Neuron (in vitro differentiated cells): ENCODE measurements at regions not wholly inside any gene's neighbourhood (a gene's known extent, or its start where the extent isn't known, plus 50 kb on each side); places are given as distances from the start of the nearest gene placed in this dataset.

ENCODE experiments used
- H2AFZ ChIP-seq: one replicate; pipeline ENCODE4 v1.6.1; 2013; ENCODE audit warnings: low read depth, mild to moderate bottlenecking, inconsistent platforms, low read length, moderate library complexity
- H3K27me3 ChIP-seq: one replicate; pipeline ENCODE4 v1.6.1; 2013; ENCODE audit warnings: low read length; ENCODE audit not compliant: insufficient read depth
- H3K36me3 ChIP-seq: one replicate; pipeline ENCODE4 v1.6.1; 2013; ENCODE audit warnings: low read length; ENCODE audit not compliant: insufficient read depth
- H3K4me1 ChIP-seq: one replicate; pipeline ENCODE4 v1.6.1; 2013; ENCODE audit warnings: low read length; ENCODE audit not compliant: insufficient read depth
- H3K4me3 ChIP-seq: 2 replicates; pipeline ENCODE4 v1.5.1; 2013; ENCODE audit warnings: mild to moderate bottlenecking, low read length, moderate library complexity
- H3K9me3 ChIP-seq: one replicate; pipeline ENCODE4 v1.6.1; 2013; ENCODE audit warnings: low read length

DNA sequence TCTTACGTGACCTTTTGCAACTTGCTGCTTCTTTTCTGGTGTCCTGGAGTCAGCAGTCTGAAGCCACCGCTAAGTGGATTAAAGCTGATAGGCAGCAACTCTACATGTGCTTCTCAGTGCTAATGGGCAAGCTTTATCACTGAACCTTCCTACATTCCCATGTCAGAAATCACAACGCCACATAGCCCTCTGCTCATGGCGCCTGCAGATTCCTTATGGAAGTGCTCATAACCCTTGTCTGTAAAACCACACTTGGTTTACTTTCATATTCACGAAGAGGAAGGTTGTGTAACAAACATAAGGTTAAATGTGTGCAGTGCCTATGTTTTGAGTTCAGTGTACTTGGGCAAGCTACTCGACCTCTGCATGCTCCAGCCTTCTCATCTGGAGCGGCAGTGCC, 319.8 kb downstream of the FBXO15 start:
- H3K27me3 ChIP-seq = no peaks in the 10 kb centered on the region
- H3K9me3 ChIP-seq = no peaks in the 10 kb centered on the region
- H3K36me3 ChIP-seq = no peaks in the 10 kb centered on the region
- H3K4me3 ChIP-seq = no peak overlapping the region
- no peaks in the 10 kb centered on the region for H3K4me1 ChIP-seq
- H2AFZ ChIP-seq = no peak overlapping the region

GRCh38 chr18:73826098-73826497, 321.5 kb downstream of the FBXO15 start:
- Histone ChIP-seq H3K36me3 (no peaks in the 10 kb centered on the region), H3K9me3 (no peaks in the 10 kb centered on the region), H3K27me3 (no peaks in the 10 kb centered on the region), H3K4me1 (no peaks in the 10 kb centered on the region), H2AFZ (no peak overlapping the region), H3K4me3 (no peak overlapping the region)

GRCh38 chr18:73824671-73825070, 323.0 kb downstream of the FBXO15 start:
- Histone ChIP-seq H3K27me3 (no peaks in the 10 kb centered on the region), H3K4me1 (no peaks in the 10 kb centered on the region), H2AFZ (no peak overlapping the region), H3K36me3 (no peaks in the 10 kb centered on the region), H3K4me3 (no peak overlapping the region), H3K9me3 (no peaks in the 10 kb centered on the region)

GRCh38 chr18:73812423-73812822, 335.2 kb downstream of the FBXO15 start:
- H3K4me1 ChIP-seq = no peaks in the 10 kb centered on the region
- H2AFZ ChIP-seq = no peak overlapping the region
- no peak overlapping the region for H3K4me3 ChIP-seq
- no peaks in the 10 kb centered on the region for H3K27me3 ChIP-seq
- H3K9me3 ChIP-seq = no peaks in the 10 kb centered on the region
- no peaks in the 10 kb centered on the region for H3K36me3 ChIP-seq

GRCh38 chr18:73807551-73808192, 340.0 kb downstream of the FBXO15 start:
- H2AFZ ChIP-seq = no peak overlapping the region
- no peaks in the 10 kb centered on the region for H3K4me1 ChIP-seq
- H3K9me3 ChIP-seq = no peaks in the 10 kb centered on the region
- H3K36me3 ChIP-seq = no peaks in the 10 kb centered on the region
- H3K4me3 ChIP-seq = no peak overlapping the region
- H3K27me3 ChIP-seq = peaks cover 3% of the 10 kb centered on the region

- no peaks in the 10 kb centered on the region for H3K9me3 ChIP-seq
- no peak overlapping the region for H3K4me3 ChIP-seq
- no peaks in the 10 kb centered on the region for H3K4me1 ChIP-seq
- H3K27me3 ChIP-seq = peaks cover 3% of the 10 kb centered on the region
- no peak overlapping the region for H2AFZ ChIP-seq
- H3K36me3 ChIP-seq = no peaks in the 10 kb centered on the region
These were observed 341.6 kb downstream of the FBXO15 start for GRCh38 chr18:73805991-73806390.

DNA sequence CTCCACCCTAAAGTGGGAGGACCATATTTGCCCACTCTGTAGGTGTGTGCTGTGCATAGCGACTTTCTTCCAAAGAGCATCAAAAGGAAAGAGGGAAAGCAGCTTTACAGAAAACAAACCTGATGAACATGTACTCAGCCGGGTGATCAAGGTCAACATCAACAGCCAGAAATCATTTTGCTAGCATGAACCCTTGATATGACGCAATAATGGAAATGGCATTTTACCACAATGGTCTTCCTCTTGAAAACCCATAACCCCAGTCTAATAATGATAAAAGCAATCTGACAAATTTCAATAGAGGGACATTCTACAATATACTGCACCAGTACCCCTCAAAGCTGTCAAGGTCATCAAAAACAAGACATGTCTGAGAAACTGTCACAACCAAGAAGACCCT, 350.2 kb downstream of the FBXO15 start:
- Histone ChIP-seq H3K36me3 (no peaks in the 10 kb centered on the region), H2AFZ (no peak overlapping the region), H3K27me3 (no peaks in the 10 kb centered on the region), H3K4me3 (no peak overlapping the region), H3K4me1 (no peaks in the 10 kb centered on the region), H3K9me3 (no peaks in the 10 kb centered on the region)

DNA sequence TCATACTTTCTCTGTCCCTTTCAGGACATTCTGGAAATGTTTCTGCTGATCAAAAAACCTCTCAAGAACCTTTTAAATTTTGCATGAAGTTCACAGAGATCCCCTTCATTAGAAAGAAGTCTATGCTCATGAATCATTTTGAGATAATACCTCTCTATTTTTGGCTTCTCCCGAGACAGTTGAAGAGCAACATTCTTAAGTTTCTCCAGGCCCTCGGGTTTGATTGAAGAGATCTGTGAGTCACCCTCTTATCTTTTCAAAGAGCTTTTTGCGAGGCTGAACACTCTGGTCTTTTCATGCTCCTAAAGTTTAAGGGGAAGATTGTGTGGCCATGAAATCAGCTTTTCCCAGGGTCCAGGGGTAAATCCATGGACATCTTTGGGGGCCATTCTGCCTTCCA, 354.2 kb downstream of the FBXO15 start:
- H3K9me3 ChIP-seq = no peaks in the 10 kb centered on the region
- no peaks in the 10 kb centered on the region for H3K36me3 ChIP-seq
- H3K4me3 ChIP-seq = no peak overlapping the region
- H2AFZ ChIP-seq = no peak overlapping the region
- H3K4me1 ChIP-seq = no peaks in the 10 kb centered on the region
- no peaks in the 10 kb centered on the region for H3K27me3 ChIP-seq

DNA sequence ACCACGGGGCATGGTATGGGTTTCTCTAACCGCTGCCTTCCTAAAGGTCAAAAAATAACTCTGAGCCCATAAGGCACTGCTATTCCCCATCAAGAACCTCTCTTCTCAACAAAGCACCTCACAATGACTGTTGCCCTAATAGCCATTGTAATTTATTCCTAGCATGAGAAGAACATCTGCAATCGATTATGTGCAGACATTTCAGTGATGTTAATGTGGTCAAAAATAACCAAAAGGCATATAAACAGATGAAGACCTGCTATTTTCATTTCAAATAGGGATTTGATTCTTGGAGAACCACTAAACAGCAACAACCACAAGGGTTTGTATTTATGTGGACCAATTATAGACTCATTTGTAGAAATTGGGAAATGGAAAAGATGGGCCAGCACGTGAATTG, 356.6 kb downstream of the FBXO15 start:
- no peaks in the 10 kb centered on the region for H3K4me1 ChIP-seq
- H3K27me3 ChIP-seq = no peaks in the 10 kb centered on the region
- H2AFZ ChIP-seq = no peak overlapping the region
- H3K36me3 ChIP-seq = no peaks in the 10 kb centered on the region
- no peaks in the 10 kb centered on the region for H3K9me3 ChIP-seq
- H3K4me3 ChIP-seq = no peak overlapping the region

GRCh38 chr18:73790587-73790986, 357.0 kb downstream of the FBXO15 start:
- H3K4me3 ChIP-seq = no peak overlapping the region
- H3K36me3 ChIP-seq = no peaks in the 10 kb centered on the region
- H3K4me1 ChIP-seq = no peaks in the 10 kb centered on the region
- no peak overlapping the region for H2AFZ ChIP-seq
- no peaks in the 10 kb centered on the region for H3K9me3 ChIP-seq
- H3K27me3 ChIP-seq = no peaks in the 10 kb centered on the region

DNA sequence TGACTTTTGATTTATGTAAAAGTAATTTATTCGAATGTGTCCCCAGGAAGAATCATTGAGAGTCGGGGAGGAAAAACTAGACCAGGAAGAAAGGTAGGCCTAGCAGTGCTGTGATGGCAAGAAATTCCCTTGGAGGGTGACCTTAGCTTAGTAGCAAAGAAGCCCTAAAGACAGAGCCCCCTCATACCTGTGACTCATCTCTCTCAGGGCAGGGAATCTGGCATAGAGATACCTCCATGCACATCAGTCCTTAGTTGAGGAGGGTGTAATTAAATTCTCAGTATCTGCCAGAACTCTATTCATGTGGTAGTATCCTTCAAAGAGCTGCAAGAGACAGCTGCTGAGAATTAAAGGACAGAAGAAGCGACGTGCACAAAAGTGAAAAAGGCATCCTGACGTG, 360.3 kb downstream of the FBXO15 start:
- no peaks in the 10 kb centered on the region for H3K27me3 ChIP-seq
- no peaks in the 10 kb centered on the region for H3K9me3 ChIP-seq
- H3K4me1 ChIP-seq = no peaks in the 10 kb centered on the region
- H3K36me3 ChIP-seq = no peaks in the 10 kb centered on the region
- H3K4me3 ChIP-seq = no peak overlapping the region
- H2AFZ ChIP-seq = no peak overlapping the region

GRCh38 chr18:73785300-73785699, 362.3 kb downstream of the FBXO15 start:
- no peaks in the 10 kb centered on the region for H3K4me1 ChIP-seq
- no peak overlapping the region for H3K4me3 ChIP-seq
- H3K36me3 ChIP-seq = no peaks in the 10 kb centered on the region
- H3K27me3 ChIP-seq = no peaks in the 10 kb centered on the region
- no peak overlapping the region for H2AFZ ChIP-seq
- H3K9me3 ChIP-seq = no peaks in the 10 kb centered on the region

DNA sequence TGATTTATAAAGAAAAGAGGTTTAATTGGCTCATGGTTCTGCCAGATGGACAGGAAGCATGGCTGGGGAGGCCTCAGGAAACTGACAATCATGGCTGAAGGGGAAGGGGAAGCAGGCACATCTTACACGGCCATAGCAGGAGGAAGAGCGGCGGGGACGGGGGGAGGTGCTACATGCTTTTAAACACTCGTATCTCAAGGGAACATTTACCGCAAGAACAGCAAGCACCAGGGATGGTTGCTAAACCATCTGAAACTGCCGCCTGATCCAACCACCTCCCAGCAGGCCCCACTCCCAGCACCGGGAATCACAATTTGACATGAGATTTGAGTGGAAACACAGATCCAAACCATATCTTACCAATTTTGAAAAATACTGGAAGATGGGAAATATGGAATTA, 362.8 kb downstream of the FBXO15 start:
- Histone ChIP-seq H3K27me3 (no peaks in the 10 kb centered on the region), H3K4me1 (no peaks in the 10 kb centered on the region), H3K4me3 (no peak overlapping the region), H2AFZ (no peak overlapping the region), H3K9me3 (no peaks in the 10 kb centered on the region), H3K36me3 (no peaks in the 10 kb centered on the region)

- Histone ChIP-seq H3K36me3 (no peaks in the 10 kb centered on the region), H3K27me3 (no peaks in the 10 kb centered on the region), H3K4me1 (no peaks in the 10 kb centered on the region), H2AFZ (no peak overlapping the region), H3K9me3 (no peaks in the 10 kb centered on the region), H3K4me3 (no peak overlapping the region)
These were observed 365.2 kb downstream of the FBXO15 start for GRCh38 chr18:73782405-73782804.
